Heart left ventricle (tissue), 16 donors: ENCODE measurements at regions not wholly inside any gene's neighbourhood (a gene's known extent, or its start where the extent isn't known, plus 50 kb on each side); places are given as distances from the start of the nearest gene placed in this dataset.

Experiments used
- ATAC-seq, 4 donors: fragments of 200-7000 bp; cut with Tn5 transposase; one replicate each; pipeline ENCODE4 v1.9.1; 2020 to 2022; ENCODE audit warnings: moderate library complexity in 4 of 4, mild to moderate bottlenecking in 3 of 4, moderate number of reproducible peaks in 1 of 4
- DNase-seq, 5 donors: peaks; one replicate each; pipeline ENCODE4 v3.0.0-alpha.2; 2020
- H3K27ac ChIP-seq, 12 donors: fragments of 200-600 bp; sonication (generic) in 4 of 12; one replicate each; pipeline versions ENCODE4 v1.5.0 to v1.8.0; 2016 to 2022; ENCODE audit warnings: mild to moderate bottlenecking in 2 of 12
- H3K27me3 ChIP-seq, 9 donors: fragments of 200-600 bp; sonication (generic) in 2 of 9; one replicate each; pipeline versions ENCODE4 v1.5.1 to v1.8.0; 2016 to 2022; ENCODE audit warnings: mild to moderate bottlenecking in 3 of 9
- H3K36me3 ChIP-seq, 9 donors: fragments of 200-600 bp; sonication (generic) in 2 of 9; one replicate each; pipeline versions ENCODE4 v1.5.0 to v1.8.0; 2018 to 2022; ENCODE audit warnings: mild to moderate bottlenecking in 2 of 9
- H3K4me1 ChIP-seq, 12 donors: fragments of 200-600 bp; sonication (generic) in 4 of 12; one replicate each; pipeline versions ENCODE4 v1.5.0 to v1.8.0; 2016 to 2022; ENCODE audit warnings: mild to moderate bottlenecking in 3 of 12
- H3K4me3 ChIP-seq, 12 donors: fragments of 200-600 bp; sonication (generic) in 4 of 12; one replicate each; pipeline versions ENCODE4 v1.5.0 to v1.8.0; 2017 to 2022; ENCODE audit warnings: mild to moderate bottlenecking in 9 of 12, moderate library complexity in 4 of 12
- H3K9me3 ChIP-seq, 12 donors: fragments of 200-600 bp; sonication (generic) in 4 of 12; one replicate each; pipeline versions ENCODE4 v1.5.0 to v1.8.0; 2016 to 2022; ENCODE audit warnings: mild to moderate bottlenecking in 1 of 12
- CTCF ChIP-seq, 12 donors: fragments of 200-600 bp; sonication (generic) in 4 of 12; IDR thresholded peaks; one replicate each; pipeline versions ENCODE4 v1.5.0 to v1.8.0; 2018 to 2022; ENCODE audit warnings: antibody characterized with exemption in 12 of 12, mild to moderate bottlenecking in 5 of 12
- POLR2A ChIP-seq, 2 donors: fragments of 450-650 bp; IDR thresholded peaks; one replicate each; pipeline ENCODE4 v1.6.1; 2017; ENCODE audit warnings: antibody characterized with exemption in 2 of 2, mild to moderate bottlenecking in 2 of 2, moderate library complexity in 2 of 2
- WGBS, 4 donors: extraction: QIAGEN DNeasy Blood & Tissue Kit in 2 of 4; methylation state at CpG; one replicate each; pipeline versions ENCODE4 v1.1.5 to v1.1.7; 2013 to 2018; 5-methylcytosine and 5-hydroxymethylcytosine counted together
- intact Hi-C, 10 donors: fragments of 100-400 bp; cut with DNase I; formaldehyde crosslinking; loops; one replicate each; pipeline versions ENCODE4 v1.11.1 to v1.14.2; 2022
- donor health status: ischemic (EF 13 %, LVEDD 7.1; RV severe dilation, severe dysfunction).
- donor health status: healthy with polysubstance abuse.
- donor health status: DM: no; HTN: yes; CAD: no.
- donor health status: DM: no; HTN: no; CAD: no.
- donor health status: ischemic (EF 25% LVEDD 6.9; RV normal size, moderate dysfunction).
- donor health status: ischemic (EF 25% LVEDD 5.7; RV mildly dilated, moderate dysfunction).
- donor health status: healthy.
- donor health status: DM: yes; HTN: yes; CAD: no.
- donor health status: ischemic (EF 35%, LVEDD 5.7; RV mildly dilated, moderate dysfunction).
- donor health status: nonischemic (EF 11% LVEDD 7.7; RV severe dilation, severe dysfunction).
- donor health status: DM: yes; HTN: yes; CAD: no.
- donor health status: PGD.
- donor health status: ischemic (EF 29% LVEDD 5.4; RV normal size, mild dysfunction).
- donor health status: nonischemic (EF 23%, LVEDD 6.1; RV moderate dilation, normal function).

- Histone ChIP-seq H3K4me3 (no peak overlapping the region), H3K9me3 (no peaks in the 10 kb centered on the region), H3K4me1 (no peaks in the 10 kb centered on the region), H3K27me3 (no peaks in the 10 kb centered on the region), H3K36me3 (no peaks in the 10 kb centered on the region), H3K27ac (no peak overlapping the region)
- ATAC-seq (no peak), DNase-seq (no peak)
- intact Hi-C loops = no loop called here
- TF ChIP-seq POLR2A (IDR thresholded peaks at IDR 0.05) (no peak), CTCF (IDR thresholded peaks at IDR 0.05) (no peak)
Observed at GRCh38 chr7:81366546-81366945, 403.3 kb downstream of the HGF start.

GRCh38 chr7:81361769-81362312 lies 408.0 kb downstream of the HGF start:
- DNase-seq (no peak), ATAC-seq (no peak)
- H3K27me3 ChIP-seq = no peaks in the 10 kb centered on the region
- WGBS, 4 donors = 62 to 78% (median 70%) methylated on average over 2 of the region's 2 CpGs
- TF ChIP-seq POLR2A (IDR thresholded peaks at IDR 0.05) = no peak
- no peak for TF ChIP-seq CTCF (IDR thresholded peaks at IDR 0.05)
- no peak overlapping the region for H3K27ac ChIP-seq
- H3K9me3 ChIP-seq = no peaks in the 10 kb centered on the region
- H3K4me3 ChIP-seq = no peak overlapping the region
- intact Hi-C loops = no loop called here
- H3K4me1 ChIP-seq = no peaks in the 10 kb centered on the region
- H3K36me3 ChIP-seq = no peaks in the 10 kb centered on the region

GRCh38 chr7:81355911-81356310 lies 413.9 kb downstream of the HGF start:
- TF ChIP-seq POLR2A (IDR thresholded peaks at IDR 0.05) (no peak), CTCF (IDR thresholded peaks at IDR 0.05) (no peak)
- Histone ChIP-seq H3K27ac (no peak overlapping the region), H3K4me3 (no peak overlapping the region), H3K9me3 (peaks cover 0 to 3% (median 0%) of the 10 kb centered on the region in 12 donors), H3K36me3 (no peaks in the 10 kb centered on the region), H3K4me1 (no peaks in the 10 kb centered on the region), H3K27me3 (no peaks in the 10 kb centered on the region)
- WGBS, 4 donors = 65 to 72% (median 69%) methylated on average over 2 of the region's 2 CpGs
- no peak for ATAC-seq
- intact Hi-C loops = loop anchor here in 1 of 10 donors (10.0 kb wide), 1 partner anchor 59 kb away; no protein-coding TSS in a partner anchor
- DNase-seq = no peak

- no peak for TF ChIP-seq POLR2A (IDR thresholded peaks at IDR 0.05)
- no peak for TF ChIP-seq CTCF (IDR thresholded peaks at IDR 0.05)
- Histone ChIP-seq H3K4me3 (no peak overlapping the region), H3K27ac (no peak overlapping the region), H3K9me3 (peaks cover 0 to 3% (median 0%) of the 10 kb centered on the region in 12 donors), H3K27me3 (no peaks in the 10 kb centered on the region), H3K4me1 (no peaks in the 10 kb centered on the region), H3K36me3 (no peaks in the 10 kb centered on the region)
- DNase-seq (no peak), ATAC-seq (no peak)
- intact Hi-C loops = no loop called here
- 80 to 90% (median 85%) methylated on average over 5 of the region's 5 CpGs for WGBS, 4 donors
Observed at GRCh38 chr7:81349044-81349443, 420.8 kb downstream of the HGF start.
